KG1 (cell line): ENCODE measurements at regions not wholly inside any gene's neighbourhood (a gene's known extent, or its start where the extent isn't known, plus 50 kb on each side); places are given as distances from the start of the nearest gene placed in this dataset.

ENCODE experiments used
- DNase-seq: peaks from one replicate; lab custom pipeline; 2025; lab: John Stamatoyannopoulos, UW

GRCh38 chr5:136811086-136811485 is 445.7 kb upstream of the TRPC7 start:
- DNase-seq: no peak

- DNase-seq: no peak
Observed at GRCh38 chr5:136810261-136810801, 445.0 kb upstream of the TRPC7 start.

- DNase-seq: no peak
Observed at GRCh38 chr5:136809382-136809781, 444.0 kb upstream of the TRPC7 start.

GRCh38 chr5:136808756-136809155 is 443.4 kb upstream of the TRPC7 start:
- no peak for DNase-seq

- no peak for DNase-seq
Observed at GRCh38 chr5:136805466-136805865, 440.1 kb upstream of the TRPC7 start.

- no peak for DNase-seq
Observed at GRCh38 chr5:136802383-136802782, 437.0 kb upstream of the TRPC7 start.

GRCh38 chr5:136799806-136800372 is 434.5 kb upstream of the TRPC7 start:
- no peak for DNase-seq

GRCh38 chr5:136793300-136793699 is 428.0 kb upstream of the TRPC7 start:
- no peak for DNase-seq

- DNase-seq: no peak
Observed at GRCh38 chr5:136781464-136781863, 416.1 kb upstream of the TRPC7 start.

GRCh38 chr5:136780518-136780917 is 415.2 kb upstream of the TRPC7 start:
- no peak for DNase-seq

GRCh38 chr5:136776022-136776927 is 410.9 kb upstream of the TRPC7 start:
- no peak for DNase-seq

GRCh38 chr5:136772491-136772890 is 407.1 kb upstream of the TRPC7 start:
- DNase-seq: no peak

- no peak for DNase-seq
Observed at GRCh38 chr5:136769900-136770684, 404.7 kb upstream of the TRPC7 start.

GRCh38 chr5:136769093-136769492 is 403.7 kb upstream of the TRPC7 start:
- DNase-seq: no peak

- DNase-seq: no peak
Observed at GRCh38 chr5:136768457-136768856, 403.1 kb upstream of the TRPC7 start.

- no peak for DNase-seq
Observed at GRCh38 chr5:136766456-136766855, 401.1 kb upstream of the TRPC7 start.

GRCh38 chr5:136764601-136765000 is 399.3 kb upstream of the TRPC7 start:
- DNase-seq: no peak

GRCh38 chr5:136763548-136763947 is 398.2 kb upstream of the TRPC7 start:
- no peak for DNase-seq

- no peak for DNase-seq
Observed at GRCh38 chr5:136754216-136754615, 388.9 kb upstream of the TRPC7 start.

- DNase-seq: no peak
Observed at GRCh38 chr5:136750224-136750862, 385.0 kb upstream of the TRPC7 start.

GRCh38 chr5:136749016-136749415 is 383.7 kb upstream of the TRPC7 start:
- DNase-seq: no peak

- no peak for DNase-seq
Observed at GRCh38 chr5:136743052-136743451, 377.7 kb upstream of the TRPC7 start.
